H1 (cell line): ENCODE measurements at regions not wholly inside any gene's neighbourhood (a gene's known extent, or its start where the extent isn't known, plus 50 kb on each side); places are given as distances from the start of the nearest gene placed in this dataset.

ENCODE experiments used
- CTCF ChIA-PET: fragments of 300-600 bp; sonication (Branson Sonifier 250); formaldehyde crosslinking; loops from one replicate; lab custom pipeline; 2021; ENCODE audit not compliant: partially characterized antibody; lab: Charles Lee
- POLR2A ChIA-PET: fragments of 300-600 bp; sonication (Branson Sonifier 250); formaldehyde crosslinking; loops from one replicate; lab custom pipeline; 2021; ENCODE audit warnings: inconsistent platforms; ENCODE audit not compliant: partially characterized antibody; lab: Charles Lee
- DNase-seq, 2 experiments: peaks; one replicate each; pipeline versions ENCODE4 v3.0.0 to v3.0.0-alpha.2; 2010 to 2022; ENCODE audit warnings: low spot score in 2 of 2, low read depth in 1 of 2, mixed read lengths in 1 of 2
- FAIRE-seq: peaks from 2 replicates; lab custom pipeline; 2011; peaks lifted over from hg19 to GRCh38; lab: Jason Lieb, UNC
- H2AFZ ChIP-seq: 2 replicates; pipeline ENCODE4 v1.8.1; 2012; ENCODE audit warnings: low read length, inconsistent platforms
- H2AK5ac ChIP-seq: 2 replicates; pipeline ENCODE4 v1.6.1; 2013; ENCODE audit warnings: low read depth, low read length
- H2BK120ac ChIP-seq: replicated peaks from 2 replicates; pipeline ENCODE3; 2013; ENCODE audit warnings: low read depth, low read length, inconsistent platforms
- H2BK12ac ChIP-seq: 2 replicates; pipeline ENCODE4 v1.6.1; 2013; ENCODE audit warnings: low read depth, low read length
- H2BK15ac ChIP-seq: 2 replicates; pipeline ENCODE4 v1.6.1; 2013; ENCODE audit warnings: low read length
- H2BK20ac ChIP-seq: 2 replicates; pipeline ENCODE4 v1.6.1; 2013; ENCODE audit warnings: low read length
- H2BK5ac ChIP-seq: 2 replicates; pipeline ENCODE4 v1.6.1; 2013; ENCODE audit warnings: low read depth, low read length
- H3K14ac ChIP-seq: 2 replicates; pipeline ENCODE4 v1.6.1; 2013; ENCODE audit warnings: inconsistent platforms; ENCODE audit not compliant: insufficient read length
- H3K18ac ChIP-seq: 2 replicates; pipeline ENCODE4 v1.6.1; 2013; ENCODE audit warnings: low read length; ENCODE audit errors: extremely low read depth
- H3K23ac ChIP-seq: 2 replicates; pipeline ENCODE4 v1.6.1; 2013; ENCODE audit warnings: inconsistent platforms; ENCODE audit not compliant: insufficient read length
- H3K23me2 ChIP-seq: 2 replicates; pipeline ENCODE4 v1.6.1; 2013; ENCODE audit warnings: low read depth, low read length
- H3K27ac ChIP-seq: 2 replicates; pipeline ENCODE4 v1.6.1; 2011; ENCODE audit warnings: low read depth, low read length, inconsistent platforms
- H3K27me3 ChIP-seq, 4 experiments: replicated peaks in 1 of 4; 1 replicate in 1 of 4; 2 replicates in 3 of 4; pipeline versions ENCODE4 v1.6.1 to v1.8.1; 2011 to 2013; ENCODE audit warnings: low read length in 3 of 4, mild to moderate bottlenecking in 3 of 4, inconsistent platforms in 2 of 4, mixed read lengths in 2 of 4, moderate library complexity in 1 of 4; ENCODE audit not compliant: control insufficient read depth in 3 of 4, insufficient read depth in 3 of 4; ENCODE audit errors: extremely low read depth in 1 of 4
- H3K36me3 ChIP-seq, 4 experiments: 2 replicates each; pipeline versions ENCODE4 v1.6.1 to v1.8.1; 2011 to 2013; ENCODE audit warnings: mild to moderate bottlenecking in 4 of 4, low read length in 3 of 4, moderate library complexity in 2 of 4, control low read depth in 1 of 4, inconsistent platforms in 1 of 4; ENCODE audit not compliant: insufficient read depth in 4 of 4, control insufficient read depth in 2 of 4
- H3K4ac ChIP-seq: replicated peaks from 2 replicates; pipeline ENCODE3; 2013; ENCODE audit warnings: low read length, low read depth, mixed read lengths, inconsistent platforms; ENCODE audit not compliant: insufficient read length
- H3K4me1 ChIP-seq, 4 experiments: replicated peaks in 1 of 4; 1 replicate in 1 of 4; 2 replicates in 3 of 4; pipeline versions ENCODE4 v1.6.1 to v1.8.1; 2011 to 2013; ENCODE audit warnings: low read length in 3 of 4, inconsistent platforms in 2 of 4, mixed read lengths in 1 of 4; ENCODE audit not compliant: insufficient read depth in 4 of 4, control insufficient read depth in 3 of 4
- H3K4me2 ChIP-seq, 2 experiments: 2 replicates each; pipeline versions ENCODE4 v1.6.1 to v1.8.1; 2011 to 2013; ENCODE audit warnings: low read depth in 2 of 2, low read length in 2 of 2, control low read depth in 1 of 2, inconsistent platforms in 1 of 2, mild to moderate bottlenecking in 1 of 2; ENCODE audit not compliant: insufficient read depth in 1 of 2
- H3K4me3 ChIP-seq, 4 experiments: fragments of 200-600, 300-600 bp in 1 of 4; sonication (generic), shearing (Covaris generic), sonication (Bioruptor Twin) in 1 of 4; 2 replicates each; pipeline versions ENCODE4 v1.5.1 to v1.8.1; 2011 to 2016; ENCODE audit warnings: low read length in 4 of 4, low read depth in 3 of 4, control low read depth in 2 of 4, inconsistent platforms in 2 of 4, mild to moderate bottlenecking in 2 of 4, mixed read lengths in 1 of 4, moderate library complexity in 1 of 4; ENCODE audit not compliant: insufficient read depth in 2 of 4; ENCODE audit errors: extremely low read depth in 1 of 4
- H3K56ac ChIP-seq: replicated peaks from 2 replicates; pipeline ENCODE3; 2013; ENCODE audit warnings: low read depth, mild to moderate bottlenecking, mixed read lengths, low read length, inconsistent platforms; ENCODE audit not compliant: insufficient read length
- H3K79me1 ChIP-seq: 2 replicates; pipeline ENCODE4 v1.6.1; 2013; ENCODE audit warnings: low read depth, low read length, control low read depth
- H3K79me2 ChIP-seq, 2 experiments: 2 replicates each; pipeline versions ENCODE4 v1.6.1 to v1.8.1; 2012 to 2013; ENCODE audit warnings: low read length in 2 of 2, mild to moderate bottlenecking in 2 of 2, inconsistent platforms in 1 of 2; ENCODE audit not compliant: insufficient read depth in 2 of 2, control insufficient read depth in 1 of 2
- H3K9ac ChIP-seq, 4 experiments: replicated peaks in 1 of 4; 1 replicate in 1 of 4; 2 replicates in 3 of 4; pipeline versions ENCODE4 v1.6.1 to v1.8.1; 2011 to 2013; ENCODE audit warnings: low read depth in 3 of 4, low read length in 3 of 4, control low read depth in 2 of 4, mild to moderate bottlenecking in 2 of 4, moderate library complexity in 2 of 4, inconsistent platforms in 1 of 4; ENCODE audit errors: extremely low read depth in 1 of 4
- H3K9me3 ChIP-seq, 2 experiments: 2 replicates each; pipeline versions ENCODE4 v1.6.1 to v1.8.1; 2012 to 2013; ENCODE audit warnings: mild to moderate bottlenecking in 2 of 2, moderate library complexity in 2 of 2, control low read depth in 1 of 2, inconsistent platforms in 1 of 2, low read depth in 1 of 2, low read length in 1 of 2, mixed read lengths in 1 of 2; ENCODE audit not compliant: insufficient read depth in 2 of 2
- H4K20me1 ChIP-seq, 2 experiments: replicated peaks in 1 of 2; 2 replicates each; pipeline versions ENCODE3 to v1.8.1; 2011 to 2013; ENCODE audit warnings: inconsistent platforms in 2 of 2, low read length in 2 of 2, mild to moderate bottlenecking in 1 of 2; ENCODE audit not compliant: insufficient read depth in 2 of 2, control insufficient read depth in 1 of 2
- H4K5ac ChIP-seq: 2 replicates; pipeline ENCODE4 v1.6.1; 2013; ENCODE audit warnings: low read length, low read depth, mixed read lengths, inconsistent platforms; ENCODE audit not compliant: insufficient read length
- H4K8ac ChIP-seq: 2 replicates; pipeline ENCODE4 v1.8.0; 2013; ENCODE audit warnings: mild to moderate bottlenecking, moderate library complexity, low read length, inconsistent platforms; ENCODE audit not compliant: insufficient read depth; ENCODE audit errors: extremely low read depth
- H4K91ac ChIP-seq: replicated peaks from 2 replicates; pipeline ENCODE3; 2013; ENCODE audit warnings: low read length, mixed read lengths, inconsistent platforms; ENCODE audit not compliant: insufficient read length
- BCL11A ChIP-seq, 2 experiments: IDR thresholded peaks; one replicate each; pipeline ENCODE4 v1.6.1; 2011; ENCODE audit warnings: low read depth in 2 of 2, low read length in 2 of 2, mild to moderate bottlenecking in 2 of 2
- CHD1 ChIP-seq: IDR thresholded peaks from 2 replicates; pipeline ENCODE4 v1.6.1; 2012; ENCODE audit warnings: low read depth, low read length, improper control_type of control experiment
- CHD2 ChIP-seq: IDR thresholded peaks from 2 replicates; pipeline ENCODE4 v1.6.1; 2012; ENCODE audit warnings: low read length, improper control_type of control experiment
- EZH2 ChIP-seq: fragments of 200-600 bp; sonication (generic); IDR thresholded peaks from 2 replicates; pipeline ENCODE4 v1.7.1; 2012; ENCODE audit warnings: low read depth, mild to moderate bottlenecking, moderate library complexity, low read length, inconsistent platforms; ENCODE audit not compliant: severe bottlenecking
- FOSL1 ChIP-seq: IDR thresholded peaks from 2 replicates; pipeline ENCODE4 v1.6.1; 2011; ENCODE audit warnings: mild to moderate bottlenecking, low read depth, low read length, moderate library complexity; ENCODE audit not compliant: insufficient read depth
- GTF2F1 ChIP-seq: IDR thresholded peaks from 2 replicates; pipeline ENCODE4 v1.6.1; 2012; ENCODE audit warnings: low read depth, low read length, improper control_type of control experiment, borderline replicate concordance
- HDAC6 ChIP-seq: IDR thresholded peaks from one replicate; pipeline ENCODE4 v1.7.1; 2012; ENCODE audit warnings: low read depth, mild to moderate bottlenecking, inconsistent platforms, low read length, moderate library complexity
- RBBP5 ChIP-seq: IDR thresholded peaks from 2 replicates; pipeline ENCODE4 v1.7.1; 2012; ENCODE audit warnings: low read depth, mild to moderate bottlenecking, inconsistent platforms, low read length, moderate library complexity, borderline replicate concordance
- SAP30 ChIP-seq: fragments of 300-600 bp; sonication (generic); IDR thresholded peaks from 2 replicates; pipeline ENCODE4 v1.7.1; 2012; ENCODE audit warnings: low read length, moderate library complexity, mild to moderate bottlenecking, inconsistent platforms; ENCODE audit not compliant: insufficient read depth, insufficient replicate concordance
- SIRT6 ChIP-seq: IDR thresholded peaks from one replicate; pipeline ENCODE4 v1.7.1; 2012; ENCODE audit warnings: low read length, inconsistent platforms
- SP4 ChIP-seq: IDR thresholded peaks from 2 replicates; pipeline ENCODE4 v1.6.1; 2012; ENCODE audit warnings: low read length, inconsistent platforms
- SUZ12 ChIP-seq: fragments of 200-600 bp; sonication (generic); IDR thresholded peaks from 2 replicates; pipeline ENCODE4 v1.6.1; 2012; ENCODE audit warnings: mild to moderate bottlenecking, inconsistent platforms, low read length, moderate library complexity, mixed read lengths
- TBP ChIP-seq: IDR thresholded peaks from 2 replicates; pipeline ENCODE4 v1.6.1; 2011; ENCODE audit warnings: low read depth, low read length, improper control_type of control experiment
- WGBS, 2 experiments: shearing (Covaris generic) in 1 of 2; methylation state at CpG; one replicate each; pipeline versions ENCODE4 v1.1.6 to v1.1.7; 2013 to 2015; ENCODE audit warnings: low lambda C conversion rate in 2 of 2, mixed read lengths in 2 of 2, inconsistent platforms in 1 of 2, low coverage in 1 of 2, missing lambda C conversion rate in 1 of 2; ENCODE audit not compliant: insufficient replicate concordance in 2 of 2, insufficient coverage in 1 of 2, insufficient read length in 1 of 2; ENCODE audit errors: extremely low coverage in 1 of 2, missing lambda C conversion rate in 1 of 2; 5-methylcytosine and 5-hydroxymethylcytosine counted together

GRCh38 chr4:8939840-8940742 is 68.5 kb upstream of the HMX1 start:
- Histone ChIP-seq H3K79me2 (no peaks in the 10 kb centered on the region), H3K56ac (no peak overlapping the region), H3K36me3 (no peaks in the 10 kb centered on the region), H2BK12ac (peak overlapping the region; percentile 60; the same call in 1 of the 2 replicates), H3K27me3 (no peaks in the 10 kb centered on the region), H3K9me3 (peaks cover 45 to 82% of the 10 kb centered on the region in 2 experiments), H3K9ac (no peak overlapping the region), H3K14ac (no peak overlapping the region), H2AFZ (no peak overlapping the region), H3K4me3 (no peak overlapping the region), H3K4ac (no peak overlapping the region), H2BK5ac (no peak overlapping the region), H3K79me1 (no peaks in the 10 kb centered on the region), H3K18ac (no peak overlapping the region), H4K8ac (no peak overlapping the region; the same call in 1 of the 2 replicates), H2AK5ac (no peak overlapping the region), H4K91ac (no peak overlapping the region), H3K23me2 (no peaks in the 10 kb centered on the region), H3K4me1 (peaks cover 0 to 4% (median 0%) of the 10 kb centered on the region in 4 experiments; a peak in 1 of 7 replicates), H3K4me2 (no peak overlapping the region), H4K20me1 (peaks cover 0 to 1% of the 10 kb centered on the region in 2 experiments), H3K27ac (no peak overlapping the region), H2BK120ac (no peak overlapping the region), H4K5ac (no peak overlapping the region), H2BK20ac (no peak overlapping the region), H3K23ac (no peak overlapping the region), H2BK15ac (no peak overlapping the region)
- POLR2A ChIA-PET = no interaction called here
- FAIRE-seq (no peak), DNase-seq (no peak)
- CTCF ChIA-PET = interaction anchor here (0.8 kb wide), 1 partner anchor 251 kb away, joined by 3 read pairs; no protein-coding TSS in a partner anchor
- TF ChIP-seq RBBP5 (no peak), SIRT6 (no peak), SAP30 (no peak), EZH2 (no peak), SP4 (no peak), CHD1 (no peak), FOSL1 (no peak), GTF2F1 (no peak), BCL11A (IDR thresholded peaks at IDR 0.05; ENCODE audit: low read depth in 2 of 2, low read length in 2 of 2) (no peak), TBP (no peak), HDAC6 (no peak), CHD2 (no peak), SUZ12 (no peak)
- WGBS, 2 experiments = 89% methylated on average over 24 of the region's 32 CpGs; no CpG with 5 or more reads in 1 of the 2 experiments
